Parathyroid adenoma (tissue), 2 donors: ENCODE measurements at regions not wholly inside any gene's neighbourhood (a gene's known extent, or its start where the extent isn't known, plus 50 kb on each side); places are given as distances from the start of the nearest gene placed in this dataset.

Source experiments
- H2AFZ ChIP-seq: fragments of 300-600 bp; sonication (generic); one replicate; pipeline ENCODE4 v1.7.0; 2017; ENCODE audit warnings: antibody characterized with exemption, mild to moderate bottlenecking
- H3K27ac ChIP-seq: fragments of 300-600 bp; sonication (generic); one replicate; pipeline ENCODE4 v1.7.0; 2017
- H3K27me3 ChIP-seq: fragments of 300-600 bp; sonication (generic); one replicate; pipeline ENCODE4 v1.7.0; 2017; ENCODE audit warnings: low read length; ENCODE audit not compliant: control insufficient read depth, insufficient read depth
- H3K36me3 ChIP-seq: fragments of 300-600 bp; sonication (generic); one replicate; pipeline ENCODE4 v1.7.0; 2017; ENCODE audit warnings: low read length; ENCODE audit not compliant: control insufficient read depth, insufficient read depth
- H3K4me1 ChIP-seq: fragments of 300-600 bp; sonication (generic); one replicate; pipeline ENCODE4 v1.7.0; 2017; ENCODE audit warnings: control low read depth
- H3K4me2 ChIP-seq: fragments of 300-600 bp; sonication (generic); one replicate; pipeline ENCODE4 v1.7.0; 2017; ENCODE audit warnings: low read length
- H3K4me3 ChIP-seq: fragments of 300-600 bp; sonication (generic); one replicate; pipeline ENCODE4 v1.7.0; 2017; ENCODE audit warnings: low read depth, low read length
- H3K79me2 ChIP-seq: fragments of 300-600 bp; sonication (generic); one replicate; pipeline ENCODE4 v1.7.0; 2017; ENCODE audit warnings: control low read depth
- H3K9ac ChIP-seq: fragments of 300-600 bp; sonication (generic); one replicate; pipeline ENCODE4 v1.7.0; 2017; ENCODE audit warnings: mild to moderate bottlenecking
- H3K9me3 ChIP-seq: fragments of 300-600 bp; sonication (generic); one replicate; pipeline ENCODE4 v1.7.0; 2017; ENCODE audit warnings: low read length; ENCODE audit not compliant: control insufficient read depth
- TF ChIP-seq, protein P1 (sequence below): fragments of 300-600 bp; sonication (generic); IDR thresholded peaks from one replicate; pipeline ENCODE4 v1.7.0; 2017; ENCODE audit warnings: antibody characterized with exemption, mild to moderate bottlenecking
- donor health status: primary hyperparathyroidism.

GRCh38 chr13:47474326-47474725, 526.7 kb downstream of the SUCLA2 start:
- Histone ChIP-seq H3K9ac (no peak overlapping the region), H3K79me2 (no peaks in the 10 kb centered on the region), H3K9me3 (no peaks in the 10 kb centered on the region), H3K36me3 (no peaks in the 10 kb centered on the region), H3K4me3 (no peak overlapping the region), H3K4me1 (no peaks in the 10 kb centered on the region), H3K4me2 (no peak overlapping the region), H3K27me3 (no peaks in the 10 kb centered on the region), H2AFZ (no peak overlapping the region), H3K27ac (no peak overlapping the region)
- TF ChIP-seq, protein P1, sequence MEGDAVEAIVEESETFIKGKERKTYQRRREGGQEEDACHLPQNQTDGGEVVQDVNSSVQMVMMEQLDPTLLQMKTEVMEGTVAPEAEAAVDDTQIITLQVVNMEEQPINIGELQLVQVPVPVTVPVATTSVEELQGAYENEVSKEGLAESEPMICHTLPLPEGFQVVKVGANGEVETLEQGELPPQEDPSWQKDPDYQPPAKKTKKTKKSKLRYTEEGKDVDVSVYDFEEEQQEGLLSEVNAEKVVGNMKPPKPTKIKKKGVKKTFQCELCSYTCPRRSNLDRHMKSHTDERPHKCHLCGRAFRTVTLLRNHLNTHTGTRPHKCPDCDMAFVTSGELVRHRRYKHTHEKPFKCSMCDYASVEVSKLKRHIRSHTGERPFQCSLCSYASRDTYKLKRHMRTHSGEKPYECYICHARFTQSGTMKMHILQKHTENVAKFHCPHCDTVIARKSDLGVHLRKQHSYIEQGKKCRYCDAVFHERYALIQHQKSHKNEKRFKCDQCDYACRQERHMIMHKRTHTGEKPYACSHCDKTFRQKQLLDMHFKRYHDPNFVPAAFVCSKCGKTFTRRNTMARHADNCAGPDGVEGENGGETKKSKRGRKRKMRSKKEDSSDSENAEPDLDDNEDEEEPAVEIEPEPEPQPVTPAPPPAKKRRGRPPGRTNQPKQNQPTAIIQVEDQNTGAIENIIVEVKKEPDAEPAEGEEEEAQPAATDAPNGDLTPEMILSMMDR = no peak

DNA sequence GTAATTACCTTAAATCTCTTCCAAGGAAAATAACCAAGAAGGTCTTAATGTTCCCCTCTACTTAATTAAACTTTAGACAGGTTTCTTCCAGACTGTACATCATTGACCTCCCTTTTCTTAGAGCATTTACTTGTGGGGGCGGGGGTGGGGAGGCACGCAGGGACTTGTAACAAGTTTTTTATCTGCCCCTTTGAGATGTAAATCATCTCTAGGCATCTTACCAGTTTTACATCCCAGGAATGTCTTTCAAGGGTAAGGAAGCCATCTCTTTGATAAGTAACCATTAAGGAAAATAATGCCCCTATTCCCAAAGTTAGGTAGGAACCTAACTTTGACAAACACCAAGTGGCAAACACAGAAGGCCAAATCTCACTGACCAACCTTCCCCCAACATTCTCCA, 528.6 kb downstream of the SUCLA2 start:
- no peak overlapping the region for H3K4me2 ChIP-seq
- TF ChIP-seq, protein P1 = no peak
- H2AFZ ChIP-seq = no peak overlapping the region
- H3K79me2 ChIP-seq = no peaks in the 10 kb centered on the region
- H3K4me3 ChIP-seq = no peak overlapping the region
- no peaks in the 10 kb centered on the region for H3K36me3 ChIP-seq
- H3K27me3 ChIP-seq = no peaks in the 10 kb centered on the region
- no peak overlapping the region for H3K9ac ChIP-seq
- H3K4me1 ChIP-seq = no peaks in the 10 kb centered on the region
- no peaks in the 10 kb centered on the region for H3K9me3 ChIP-seq
- no peak overlapping the region for H3K27ac ChIP-seq

GRCh38 chr13:47463726-47464125, 537.3 kb downstream of the SUCLA2 start:
- Histone ChIP-seq H3K9me3 (no peaks in the 10 kb centered on the region), H3K4me2 (no peak overlapping the region), H2AFZ (no peak overlapping the region), H3K9ac (no peak overlapping the region), H3K4me1 (no peaks in the 10 kb centered on the region), H3K27ac (no peak overlapping the region), H3K4me3 (no peak overlapping the region), H3K36me3 (no peaks in the 10 kb centered on the region), H3K27me3 (no peaks in the 10 kb centered on the region), H3K79me2 (no peaks in the 10 kb centered on the region)
- TF ChIP-seq, protein P1 = no peak

DNA sequence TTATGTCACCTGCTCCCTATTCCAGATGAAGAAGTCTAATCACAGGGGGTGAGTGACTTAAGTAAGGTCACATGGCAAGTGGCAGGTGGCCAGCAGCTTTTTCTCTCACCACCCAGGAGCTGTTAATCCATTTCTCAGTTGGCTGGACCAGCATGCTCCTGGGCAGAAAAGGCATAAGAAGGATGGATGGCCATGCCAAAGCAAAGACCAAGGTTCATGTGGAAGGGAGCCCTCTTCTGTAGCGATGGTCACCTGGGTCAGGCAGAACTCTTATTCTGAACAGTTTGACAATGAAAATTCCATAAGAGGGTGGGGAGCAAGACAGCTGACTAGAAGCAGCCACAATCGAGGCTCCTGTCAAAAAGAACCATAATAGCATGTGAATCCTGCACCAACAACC, 538.1 kb downstream of the SUCLA2 start:
- Histone ChIP-seq H3K4me2 (no peak overlapping the region), H3K27ac (no peak overlapping the region), H3K79me2 (no peaks in the 10 kb centered on the region), H3K36me3 (no peaks in the 10 kb centered on the region), H3K4me3 (no peak overlapping the region), H3K4me1 (no peaks in the 10 kb centered on the region), H3K9me3 (no peaks in the 10 kb centered on the region), H3K27me3 (no peaks in the 10 kb centered on the region), H2AFZ (no peak overlapping the region), H3K9ac (no peak overlapping the region)
- TF ChIP-seq, protein P1 = no peak

DNA sequence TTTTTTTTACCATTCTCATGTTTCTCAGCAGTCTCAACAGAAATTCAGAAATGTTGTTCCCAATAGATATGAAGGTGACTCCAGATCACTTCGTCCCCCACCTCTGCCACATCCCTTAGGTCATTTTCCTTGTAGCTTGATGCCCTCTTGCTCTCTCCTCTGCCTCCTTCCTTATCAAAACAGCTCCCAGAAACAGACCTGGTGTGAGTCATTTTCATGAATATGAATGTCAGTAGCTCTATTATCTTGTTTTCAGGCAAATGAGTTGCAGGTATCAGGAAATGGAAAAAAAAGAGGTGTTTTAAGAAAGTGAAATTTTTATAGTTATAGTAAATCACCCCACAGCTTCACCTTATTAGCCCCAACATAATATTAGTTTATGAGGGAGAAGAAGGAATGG, 539.3 kb downstream of the SUCLA2 start:
- Histone ChIP-seq H3K27me3 (no peaks in the 10 kb centered on the region), H3K4me1 (no peaks in the 10 kb centered on the region), H3K4me2 (no peak overlapping the region), H3K79me2 (no peaks in the 10 kb centered on the region), H3K9ac (no peak overlapping the region), H2AFZ (no peak overlapping the region), H3K36me3 (no peaks in the 10 kb centered on the region), H3K27ac (no peak overlapping the region), H3K9me3 (no peaks in the 10 kb centered on the region), H3K4me3 (no peak overlapping the region)
- TF ChIP-seq, protein P1 = no peak
